ENCODE measurements at regions not wholly inside any gene's neighbourhood (a gene's known extent, or its start where the extent isn't known, plus 50 kb on each side); places are given as distances from the start of the nearest gene placed in this dataset.

DNA sequence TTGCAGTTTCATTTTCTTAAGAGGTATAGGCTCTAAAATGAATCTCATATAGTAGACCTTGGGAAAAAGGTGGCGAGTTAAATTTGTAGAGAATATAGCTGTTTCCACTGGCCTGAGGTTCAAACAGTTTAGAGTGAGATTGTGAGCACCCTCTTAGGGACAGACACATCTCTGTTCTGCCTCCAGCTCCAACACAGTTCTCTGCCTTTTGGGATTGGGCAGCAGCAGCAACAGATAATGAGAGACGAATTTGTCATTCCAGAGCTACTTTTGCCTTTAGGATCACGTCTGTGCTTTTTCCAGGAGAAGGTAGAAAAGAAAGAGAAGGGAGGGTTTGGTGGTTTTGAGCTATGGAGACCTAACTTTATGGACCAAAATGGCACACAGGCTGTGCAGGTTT is 289.4 kb downstream of the PRL start:
- no peak for DNase-seq

DNA sequence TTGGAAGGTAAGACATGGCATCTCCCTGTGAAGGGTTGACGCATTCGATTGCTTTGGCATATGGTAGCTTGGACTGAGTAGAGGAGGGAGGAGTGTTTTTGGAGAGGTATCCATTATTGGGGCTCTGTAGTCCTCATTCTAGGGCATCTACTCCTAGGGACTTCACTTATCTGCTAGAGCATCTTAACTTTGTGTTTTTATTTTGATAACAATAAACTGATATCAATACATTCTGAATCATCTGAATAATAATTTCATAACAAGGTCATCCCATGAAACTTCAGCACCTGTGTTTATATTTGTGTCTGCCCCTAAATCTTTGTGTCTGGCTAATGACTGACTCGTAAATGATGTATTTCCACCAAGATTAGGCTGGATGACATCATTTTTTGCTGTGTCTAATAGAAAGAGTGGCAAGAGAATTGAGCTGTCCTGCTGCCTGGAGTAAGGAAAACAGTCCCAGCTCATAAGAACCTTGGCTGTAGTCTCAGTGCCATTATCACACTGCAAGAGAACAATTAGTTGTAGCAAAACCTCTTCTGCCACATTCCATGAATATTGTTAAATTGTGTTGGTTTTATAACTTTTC is 288.5 kb downstream of the PRL start:
- DNase-seq = no peak

DNA sequence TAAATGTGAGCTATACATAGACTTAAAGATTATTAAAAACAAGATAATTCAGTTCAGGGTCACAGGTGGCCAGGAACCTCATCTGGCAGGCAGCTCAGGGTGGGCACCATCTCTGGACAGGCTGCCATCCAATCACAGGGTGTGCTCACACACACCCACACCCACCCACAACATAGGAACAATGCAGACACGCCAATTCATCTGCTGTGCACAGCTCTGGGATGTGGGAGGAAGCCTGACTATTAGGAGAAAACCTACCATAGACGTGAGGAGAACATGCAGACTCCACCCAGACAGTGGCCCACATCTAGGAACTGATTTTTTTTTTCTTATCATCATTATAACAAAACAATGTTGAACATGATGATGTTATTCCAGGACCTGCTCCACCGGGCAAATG is 286.7 kb downstream of the PRL start:
- no peak for DNase-seq

DNA sequence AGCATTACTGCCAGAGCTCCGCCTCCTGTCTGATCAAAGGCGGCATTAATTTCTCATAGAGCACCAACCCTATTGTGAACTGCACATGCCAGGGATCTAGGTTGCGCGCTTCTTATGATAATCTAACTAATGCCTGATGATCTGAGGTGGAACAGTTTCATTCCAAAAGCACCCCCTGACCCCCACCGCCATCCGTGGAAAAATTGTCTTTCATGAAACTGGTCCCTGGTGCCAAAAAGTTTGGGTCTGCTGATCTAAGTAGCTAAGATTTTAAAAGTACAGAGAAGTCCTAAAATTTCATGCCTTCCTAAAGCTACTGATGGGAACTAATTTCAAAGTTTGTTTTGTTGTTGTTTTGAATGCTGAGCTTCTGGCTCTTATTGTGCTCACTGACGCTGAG is 281.6 kb downstream of the PRL start:
- no peak for DNase-seq

DNA sequence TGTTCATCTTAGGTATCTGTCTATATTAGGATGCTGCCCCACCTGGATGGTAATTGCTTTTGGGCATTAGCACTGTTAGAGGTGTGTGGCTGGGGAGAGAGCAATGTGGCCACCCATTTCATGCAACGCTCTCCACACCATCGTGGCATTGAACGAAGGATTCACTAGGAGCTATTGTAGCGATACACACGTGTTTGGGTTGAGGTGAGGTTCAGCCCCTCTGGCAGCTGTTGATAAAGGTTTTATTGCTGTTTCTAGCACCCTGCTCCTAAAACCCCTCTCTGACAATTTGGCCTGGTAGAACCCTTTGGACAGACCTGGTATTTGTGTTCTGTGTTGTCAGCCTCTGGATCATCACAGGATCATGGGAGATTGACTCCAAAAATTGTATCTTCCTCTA is 280.9 kb downstream of the PRL start:
- DNase-seq = no peak

DNA sequence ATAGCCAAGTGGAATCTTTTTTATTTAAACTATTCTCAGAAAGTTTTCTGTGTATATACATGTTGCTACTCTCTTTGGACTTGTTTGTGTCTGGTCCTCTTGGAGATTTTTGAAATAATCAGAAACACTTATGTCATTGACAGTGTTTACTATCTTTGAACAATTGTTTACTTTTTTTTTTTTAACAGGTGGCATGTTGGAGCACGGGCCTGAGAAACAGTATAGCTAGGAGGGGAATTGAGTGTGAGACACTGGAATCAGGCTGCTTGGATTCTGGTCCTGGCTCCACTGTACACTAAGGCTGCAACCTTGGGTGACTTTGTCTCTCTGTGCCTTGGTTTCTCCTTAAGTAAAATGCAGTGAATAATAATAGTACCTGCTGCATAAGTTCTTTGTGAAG is 279.6 kb downstream of the PRL start:
- no peak for DNase-seq

DNA sequence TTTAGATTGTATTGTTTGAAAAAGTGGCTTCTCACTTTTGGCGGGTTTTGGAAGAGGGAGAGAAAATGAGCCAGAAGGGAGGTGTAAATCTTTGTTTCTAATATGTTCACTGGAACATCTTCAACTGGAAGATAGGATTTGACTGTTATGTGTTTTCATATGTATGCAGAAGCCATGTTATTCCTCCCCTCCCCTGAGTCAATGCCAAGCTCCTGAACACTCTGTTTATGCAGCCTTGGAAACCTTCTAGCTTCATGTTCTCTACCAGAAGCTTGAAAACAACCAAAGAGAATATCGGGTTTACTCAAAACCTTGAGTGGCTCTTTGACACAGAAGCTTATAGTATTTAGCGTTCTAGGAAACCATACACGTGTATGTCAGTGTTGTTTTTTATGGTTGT is 279.1 kb downstream of the PRL start:
- no peak for DNase-seq

DNA sequence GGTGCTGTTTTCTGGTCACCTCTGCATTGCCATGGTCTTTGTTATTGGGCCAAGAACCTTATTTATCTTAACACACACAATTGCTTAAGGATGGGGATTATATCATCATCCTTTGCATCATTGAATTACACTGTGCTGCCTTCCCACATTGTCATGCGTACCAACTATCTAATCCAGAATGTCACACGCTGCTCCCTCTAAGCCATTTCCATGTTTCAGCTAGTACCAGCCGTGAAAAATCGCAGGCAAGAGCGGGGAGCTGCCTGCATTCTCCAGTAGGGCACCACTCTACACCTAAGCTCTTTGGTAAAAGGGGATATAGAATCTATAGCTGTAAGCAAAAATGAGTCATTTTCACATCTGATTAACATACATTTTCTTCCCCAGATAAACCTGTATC is 277.0 kb downstream of the PRL start:
- no peak for DNase-seq

DNA sequence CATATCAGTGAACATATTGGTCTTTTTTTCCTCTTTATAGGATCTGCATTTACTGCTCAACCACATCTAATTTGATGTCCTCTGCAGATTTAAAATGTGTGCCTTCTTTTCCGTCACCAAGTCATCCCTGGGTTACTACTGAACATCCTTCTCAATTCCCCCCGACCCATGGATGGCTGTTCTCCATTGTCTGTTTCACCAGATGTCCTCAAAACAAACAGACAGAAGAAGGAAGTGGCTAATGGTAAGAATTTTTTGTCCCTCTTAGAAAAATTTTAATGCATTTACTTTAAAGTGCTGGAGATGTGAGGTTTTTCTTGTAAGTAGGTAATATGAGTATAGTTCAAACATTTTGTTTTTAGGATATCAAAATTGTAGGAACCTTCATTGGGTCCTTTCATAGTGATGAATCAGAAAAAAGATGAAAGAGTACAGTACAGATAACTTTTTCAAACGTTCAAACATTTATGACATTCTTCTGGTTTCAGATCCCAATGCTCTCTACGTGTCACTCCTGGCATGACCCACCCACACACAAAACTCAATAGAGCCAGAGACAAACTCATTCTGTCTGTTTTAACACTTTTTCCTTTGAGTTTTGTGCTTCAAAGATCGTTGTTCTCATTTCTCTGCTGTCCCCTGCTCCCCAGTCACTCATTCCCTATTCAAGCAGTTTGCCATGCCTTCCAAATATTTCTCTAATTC is 276.4 kb downstream of the PRL start:
- no peak for DNase-seq

DNA sequence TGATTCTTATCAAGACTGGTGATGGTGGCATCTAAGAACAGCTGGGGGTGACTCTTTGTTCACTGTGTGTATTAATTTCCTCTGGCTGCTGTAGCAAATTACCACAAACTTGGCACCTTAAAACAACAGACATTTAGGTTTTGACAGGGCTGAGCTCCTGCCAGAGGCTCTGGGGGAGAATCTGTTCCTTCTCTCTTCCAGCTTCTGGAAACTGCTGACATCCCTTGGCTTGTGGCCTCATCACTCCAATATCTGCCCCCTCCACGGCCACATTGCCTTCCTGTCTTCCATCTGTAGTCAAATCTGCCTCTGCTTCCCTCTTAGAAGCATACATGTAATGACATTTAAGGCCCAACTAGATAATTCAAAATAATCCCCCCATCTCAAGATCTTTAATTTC is 274.9 kb downstream of the PRL start:
- DNase-seq = no peak

DNA sequence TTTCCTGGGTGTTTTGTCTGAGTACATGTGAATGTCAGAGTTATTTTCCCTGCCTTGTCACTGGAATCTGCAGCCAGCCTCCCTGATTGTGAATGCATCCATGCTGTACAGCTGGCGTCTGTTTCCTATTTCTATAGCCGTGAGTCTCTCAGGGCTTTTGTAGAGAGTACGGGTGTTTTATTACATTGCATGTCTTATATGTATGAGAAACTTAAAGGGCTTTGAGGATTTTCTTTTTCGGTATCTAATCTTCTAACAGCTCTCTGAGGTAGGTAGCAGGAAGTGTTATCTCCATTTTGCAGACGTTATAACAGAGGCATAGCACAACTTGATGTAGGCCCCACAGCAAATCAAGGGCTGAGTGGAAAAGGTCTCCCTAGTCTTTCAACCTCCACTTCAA is 272.9 kb downstream of the PRL start:
- no peak for DNase-seq

DNA sequence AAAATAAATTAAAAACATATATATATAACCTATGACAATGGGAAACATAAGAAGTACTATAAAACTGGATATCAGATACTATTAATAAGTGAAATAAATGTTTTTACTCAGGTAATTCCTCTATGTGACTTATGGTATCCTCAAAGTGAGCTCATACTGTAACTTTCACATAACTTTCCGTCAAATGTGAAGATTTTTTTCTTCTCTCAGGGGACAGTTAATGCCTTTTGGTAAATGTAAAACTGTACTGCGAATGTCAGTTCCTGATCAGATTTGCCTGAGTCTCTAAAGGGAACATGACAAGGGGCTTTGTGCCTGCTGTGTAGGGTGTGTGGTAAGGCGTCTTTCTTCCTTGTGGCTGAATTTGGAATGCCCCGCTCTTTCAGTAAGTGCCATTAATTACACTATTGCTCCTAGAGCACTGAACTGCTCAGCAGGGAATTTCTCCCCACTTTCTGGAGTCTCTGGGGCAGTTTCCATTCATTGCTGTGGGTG is 271.8 kb downstream of the PRL start:
- no peak for DNase-seq

DNA sequence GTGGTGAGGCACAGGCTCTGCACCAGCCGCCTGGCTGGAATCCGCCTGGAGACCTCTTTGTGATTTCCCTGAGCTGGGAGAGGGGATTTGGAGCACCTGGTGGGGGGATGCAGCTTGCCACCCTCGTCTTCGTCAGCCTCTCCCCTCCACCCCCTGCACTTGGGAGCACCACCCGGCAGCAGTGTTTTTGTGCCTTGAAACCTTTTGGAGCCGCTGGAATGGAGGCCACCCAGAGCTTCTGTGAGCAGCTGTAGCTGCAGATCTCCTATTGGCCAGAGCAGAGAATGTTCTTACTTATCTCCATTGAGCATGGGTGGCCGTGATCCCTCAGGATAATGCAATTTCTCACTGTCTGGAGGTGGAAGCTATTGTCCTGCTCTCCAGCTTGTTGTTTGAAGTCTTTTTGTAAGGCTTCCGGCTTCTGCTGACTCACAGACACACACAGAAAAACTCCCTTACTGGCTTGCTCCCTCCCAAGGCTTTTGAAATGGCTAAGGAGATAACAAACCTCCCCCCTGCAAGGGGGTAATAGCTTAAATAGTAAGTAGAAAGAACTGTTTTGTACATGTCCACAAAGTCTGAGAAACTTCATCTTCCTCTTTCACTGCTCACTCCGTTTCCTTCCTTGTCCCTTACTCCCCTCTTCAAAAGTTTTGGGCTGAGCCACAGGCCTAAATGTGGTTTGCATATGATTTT is 271.2 kb downstream of the PRL start:
- peak; percentile 92 for DNase-seq

DNA sequence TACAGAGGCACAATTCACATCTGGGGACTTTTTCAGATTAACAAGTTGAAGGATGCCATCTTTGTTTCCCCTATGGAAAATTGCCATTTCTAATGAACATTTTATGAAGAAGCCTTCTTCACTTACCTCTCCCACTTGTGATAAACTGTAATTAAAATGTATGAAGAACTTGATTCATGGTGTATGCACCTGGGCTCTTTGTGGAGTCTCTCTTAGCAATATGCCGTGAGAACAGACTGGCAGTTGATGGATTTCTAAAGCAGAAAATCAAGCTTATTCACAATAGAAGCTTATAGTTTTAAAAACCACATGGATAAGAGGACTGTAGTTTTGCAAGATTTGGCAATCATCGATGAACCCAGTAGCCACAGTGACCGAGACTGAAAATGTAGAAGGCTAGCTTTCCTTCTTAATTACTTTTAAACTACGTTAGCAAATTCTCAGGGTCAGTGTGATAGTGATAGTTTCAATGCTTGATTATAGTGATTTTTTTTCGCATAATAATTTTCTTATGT is 270.6 kb downstream of the PRL start:
- DNase-seq = no peak

DNA sequence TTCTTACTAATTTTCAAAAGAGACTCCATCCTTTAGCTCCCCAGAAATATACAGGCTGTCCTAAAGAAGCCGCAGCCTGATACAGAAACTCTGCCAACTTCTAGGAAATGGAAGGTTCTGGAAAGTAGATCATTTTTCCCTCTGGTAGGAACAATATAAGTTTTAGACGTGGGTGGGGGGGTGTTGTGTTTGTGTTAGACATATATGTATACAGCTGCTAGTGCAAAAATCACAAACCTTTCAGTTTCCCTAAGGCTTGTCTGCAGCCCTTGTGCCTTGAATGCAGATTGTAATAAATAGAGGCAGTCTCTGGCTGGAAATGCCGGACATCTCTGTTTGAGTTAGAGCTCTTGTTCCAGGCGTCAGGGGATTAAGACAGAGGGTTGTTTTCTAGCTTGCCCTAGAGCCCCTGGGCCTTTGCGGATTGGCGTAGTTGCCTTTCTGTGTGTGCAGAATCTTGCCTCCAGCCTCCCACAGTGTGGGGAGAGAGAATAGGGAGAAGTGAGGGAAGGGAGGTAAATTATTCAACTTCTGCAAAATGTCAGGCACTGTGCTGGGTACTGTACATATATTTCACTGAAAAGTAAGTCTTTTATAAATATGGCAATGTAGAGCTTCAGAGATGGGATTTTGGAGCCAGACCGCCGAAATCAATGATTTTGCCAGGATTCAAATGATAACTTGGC is 269.7 kb downstream of the PRL start:
- no peak for DNase-seq

DNA sequence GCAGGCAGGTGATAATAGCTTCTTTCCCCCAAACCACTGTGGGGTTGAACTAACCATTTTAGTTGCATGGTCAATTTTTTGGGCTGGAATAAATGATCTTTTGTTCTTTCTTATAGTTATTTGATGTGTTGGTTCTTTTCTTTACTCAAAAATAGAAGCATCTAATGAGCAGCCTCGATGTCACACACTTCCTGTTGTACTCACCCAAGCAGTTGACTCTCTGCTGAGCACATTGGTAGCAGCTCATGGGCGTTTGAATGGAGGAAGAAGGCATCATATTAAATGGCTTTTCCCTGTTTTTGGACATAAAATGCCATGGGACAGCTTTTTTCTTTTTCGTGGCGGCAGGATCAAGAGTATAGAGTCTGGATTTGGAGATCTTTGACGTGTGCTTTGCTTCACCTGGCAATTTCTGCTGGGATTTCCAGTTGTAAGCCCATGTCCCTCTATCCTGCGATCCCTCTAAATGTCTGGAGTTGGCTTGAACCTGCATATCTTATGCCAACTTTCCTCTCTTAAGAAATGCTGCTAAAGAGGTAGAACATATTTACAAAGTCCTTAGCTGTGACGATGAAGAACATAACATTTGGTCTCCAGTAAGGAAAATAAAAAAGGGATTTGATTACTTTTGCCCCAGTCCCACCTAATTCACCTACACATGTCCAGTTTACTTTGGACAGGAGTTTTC is 268.3 kb downstream of the PRL start:
- no peak for DNase-seq

DNA sequence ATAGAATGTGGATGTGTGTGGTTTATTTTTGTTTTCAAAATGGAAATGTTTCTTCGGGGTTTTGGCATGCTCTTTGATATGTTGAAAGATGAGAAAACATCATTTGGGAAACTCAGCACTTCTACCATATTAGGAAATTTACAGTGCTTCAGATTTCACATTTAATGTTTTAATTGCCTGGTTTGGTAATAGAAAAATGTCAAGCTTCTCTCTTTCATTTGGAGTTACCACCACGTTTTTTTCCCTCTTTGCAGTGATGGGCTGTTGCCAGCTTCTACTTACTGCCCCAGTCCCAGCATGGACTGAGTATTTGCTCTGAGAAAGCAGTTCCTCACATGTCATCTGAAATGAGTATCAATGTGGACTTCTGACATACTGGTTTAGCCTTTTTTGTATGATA is 267.7 kb downstream of the PRL start:
- DNase-seq = no peak

DNA sequence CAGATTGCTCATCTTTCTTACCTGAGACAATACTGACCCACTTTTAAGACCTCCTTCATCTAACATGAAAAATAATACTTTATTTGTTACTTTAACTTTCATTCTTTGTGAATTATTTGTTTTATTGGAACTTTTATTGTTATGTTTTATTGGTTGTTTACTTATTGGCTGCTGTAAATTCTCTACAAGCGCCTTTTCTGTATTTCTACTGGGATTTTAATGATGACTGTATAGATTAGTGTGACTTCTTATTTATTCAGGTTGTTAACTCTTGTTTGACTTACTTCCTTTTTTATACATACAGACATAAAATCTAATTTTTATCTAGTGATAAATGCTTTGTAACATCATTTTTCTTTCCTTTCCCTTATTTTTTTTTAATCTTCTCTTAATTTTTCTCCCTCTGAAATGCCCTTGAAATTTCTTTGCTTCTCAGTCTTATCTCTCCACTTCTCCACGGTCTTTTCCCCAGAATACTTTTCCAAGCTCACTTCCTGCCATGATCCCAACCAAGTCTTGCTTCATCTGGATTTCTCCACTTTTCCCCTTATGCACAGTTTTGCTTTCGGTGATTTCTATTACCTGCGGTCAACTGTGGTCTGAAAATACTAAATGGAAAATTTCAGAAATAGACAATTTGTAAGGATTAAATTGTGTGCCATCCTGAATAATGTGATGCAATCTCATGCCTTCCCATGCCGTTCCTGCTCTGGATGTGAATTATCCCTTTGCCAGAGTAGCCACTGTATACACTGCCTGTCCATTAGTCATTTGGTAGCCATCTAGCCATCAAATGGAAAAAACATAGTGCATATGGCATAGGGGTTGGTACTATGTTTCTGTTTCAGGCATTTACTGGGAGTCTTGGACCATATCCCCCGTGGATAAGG is 265.9 kb downstream of the PRL start:
- no peak for DNase-seq

DNA sequence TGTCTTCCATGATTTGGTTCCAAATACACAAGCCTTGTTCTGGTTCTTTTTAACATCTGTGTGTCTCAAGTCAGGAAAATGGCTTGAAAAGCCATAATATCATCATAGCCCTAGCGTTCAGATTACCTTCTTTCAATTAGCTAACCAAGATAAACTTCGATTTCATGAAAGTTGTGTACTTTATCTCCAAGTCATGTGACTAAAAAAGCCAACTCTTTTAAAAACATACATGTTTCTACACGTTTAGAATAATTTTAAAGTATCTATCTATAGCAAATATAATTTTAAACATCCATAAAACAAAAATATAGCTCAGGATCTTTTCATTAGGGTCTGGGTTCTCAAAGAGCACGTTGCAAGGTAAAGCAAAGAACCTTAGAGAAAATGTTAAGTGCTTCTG is 261.1 kb downstream of the PRL start:
- no peak for DNase-seq

DNA sequence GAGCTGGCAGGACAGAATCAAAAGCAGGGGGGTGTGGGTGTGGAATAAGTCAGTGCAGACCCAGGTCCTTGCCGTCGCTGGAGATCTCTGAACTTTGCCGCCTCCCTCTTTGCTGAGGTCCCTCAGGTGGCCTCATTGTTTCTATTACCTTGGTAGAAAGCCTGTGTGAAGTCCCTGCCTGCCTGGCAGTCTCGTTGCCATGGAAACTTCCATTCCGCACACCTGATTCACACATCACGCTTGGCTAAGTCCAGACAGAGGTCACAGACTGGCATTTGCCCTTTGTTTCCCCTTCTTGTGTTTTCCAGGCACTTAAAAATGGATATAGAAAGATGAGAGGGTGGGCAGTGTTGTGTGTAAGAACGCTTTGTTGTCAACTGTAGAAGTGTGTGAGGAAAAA is 260.6 kb downstream of the PRL start:
- no peak for DNase-seq

DNA sequence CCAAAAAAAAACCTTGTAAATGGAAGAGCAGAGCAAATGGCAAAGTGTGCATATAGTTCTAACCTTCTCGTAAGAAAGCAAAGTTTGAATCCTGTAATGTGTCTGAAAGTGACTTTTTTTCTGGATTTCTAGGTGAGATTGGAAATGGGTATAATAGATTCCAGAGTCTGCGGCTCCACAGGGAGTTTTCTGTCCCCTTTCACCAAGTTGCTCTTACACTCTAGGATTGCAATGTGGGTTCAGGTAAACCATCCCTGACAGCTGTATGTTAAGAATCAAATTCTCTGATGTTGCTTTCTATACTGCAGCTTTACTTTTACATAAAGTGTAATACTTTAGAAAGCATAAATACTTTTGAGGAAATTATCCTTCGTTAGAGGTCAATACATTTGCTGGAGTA is 260.1 kb downstream of the PRL start:
- DNase-seq = no peak
